Body of pancreas (tissue), 4 donors: ENCODE measurements at regions not wholly inside any gene's neighbourhood (a gene's known extent, or its start where the extent isn't known, plus 50 kb on each side); places are given as distances from the start of the nearest gene placed in this dataset.

Source experiments
- CTCF ChIP-seq, 7 experiments: fragments of 450-650 bp in 4 of 7; fragments of 200-600 bp in 3 of 7; sonication (generic) in 3 of 7; IDR thresholded peaks; one replicate each; pipeline ENCODE4 v1.5.1; 2016 to 2019; ENCODE audit warnings: antibody characterized with exemption in 7 of 7
- POLR2A ChIP-seq, 3 donors: fragments of 450-650 bp; IDR thresholded peaks; one replicate each; pipeline ENCODE4 v1.6.1; 2016; ENCODE audit warnings: antibody characterized with exemption in 3 of 3, mild to moderate bottlenecking in 2 of 3

- TF ChIP-seq CTCF (IDR thresholded peaks at IDR 0.05) (no peak), POLR2A (IDR thresholded peaks at IDR 0.05) (no peak)
Observed at GRCh38 chr10:128686630-128687278, 560.5 kb upstream of the MKI67 start.
